ENCODE measurements at regions not wholly inside any gene's neighbourhood (a gene's known extent, or its start where the extent isn't known, plus 50 kb on each side); places are given as distances from the start of the nearest gene placed in this dataset.

DNA sequence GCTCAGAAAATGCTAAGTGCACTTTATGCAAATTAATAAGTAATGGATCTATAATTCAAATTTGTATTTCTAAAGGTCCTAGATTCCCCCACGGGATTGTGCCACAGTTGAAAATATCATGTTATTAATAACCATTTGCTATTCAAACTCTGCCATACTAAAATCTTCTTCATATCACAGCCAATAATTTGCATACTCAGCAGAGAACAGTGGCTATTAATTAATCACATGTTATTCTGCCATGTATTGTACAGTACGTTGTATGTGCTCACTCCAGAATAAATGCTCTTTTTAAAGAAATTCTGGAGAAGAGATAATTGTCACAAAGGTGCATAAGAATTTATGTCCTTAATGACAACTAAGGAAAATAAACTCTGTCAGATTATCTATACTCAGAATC, 184.9 kb upstream of the LUZP2 start:
- no peak overlapping the region for H2AFZ ChIP-seq (ENCODE audit: low read length)
- no peak overlapping the region for H3K4me3 ChIP-seq (ENCODE audit: low read length)
- peaks cover 11% of the 10 kb centered on the region for H3K4me1 ChIP-seq (ENCODE audit: low read length)
- H3K9ac ChIP-seq (ENCODE audit: low read length) = no peak overlapping the region
- H3K36me3 ChIP-seq (replicated peaks; ENCODE audit: insufficient read depth, low read length) = no peaks in the 10 kb centered on the region
- no peak overlapping the region for H3K27ac ChIP-seq (ENCODE audit: low read length)
- H3K4me2 ChIP-seq (ENCODE audit: low read depth, low read length) = peak overlapping the region; percentile 2; the same call in 1 of the 2 replicates
- TF ChIP-seq EZH2phosphoT487 (IDR thresholded peaks at IDR 0.05; ENCODE audit: low read length) (no peak), EZH2 (optimal IDR thresholded peaks at IDR 0.05; ENCODE audit: low read depth, low read length) (no peak)
- TF ChIP-seq, protein P1, sequence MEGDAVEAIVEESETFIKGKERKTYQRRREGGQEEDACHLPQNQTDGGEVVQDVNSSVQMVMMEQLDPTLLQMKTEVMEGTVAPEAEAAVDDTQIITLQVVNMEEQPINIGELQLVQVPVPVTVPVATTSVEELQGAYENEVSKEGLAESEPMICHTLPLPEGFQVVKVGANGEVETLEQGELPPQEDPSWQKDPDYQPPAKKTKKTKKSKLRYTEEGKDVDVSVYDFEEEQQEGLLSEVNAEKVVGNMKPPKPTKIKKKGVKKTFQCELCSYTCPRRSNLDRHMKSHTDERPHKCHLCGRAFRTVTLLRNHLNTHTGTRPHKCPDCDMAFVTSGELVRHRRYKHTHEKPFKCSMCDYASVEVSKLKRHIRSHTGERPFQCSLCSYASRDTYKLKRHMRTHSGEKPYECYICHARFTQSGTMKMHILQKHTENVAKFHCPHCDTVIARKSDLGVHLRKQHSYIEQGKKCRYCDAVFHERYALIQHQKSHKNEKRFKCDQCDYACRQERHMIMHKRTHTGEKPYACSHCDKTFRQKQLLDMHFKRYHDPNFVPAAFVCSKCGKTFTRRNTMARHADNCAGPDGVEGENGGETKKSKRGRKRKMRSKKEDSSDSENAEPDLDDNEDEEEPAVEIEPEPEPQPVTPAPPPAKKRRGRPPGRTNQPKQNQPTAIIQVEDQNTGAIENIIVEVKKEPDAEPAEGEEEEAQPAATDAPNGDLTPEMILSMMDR (IDR thresholded peaks at IDR 0.05; ENCODE audit: low read length) = no peak
- H3K27me3 ChIP-seq (replicated peaks; ENCODE audit: insufficient read depth, low read length) = no peaks in the 10 kb centered on the region
- no peaks in the 10 kb centered on the region for H4K20me1 ChIP-seq (ENCODE audit: insufficient read depth, low read length)
- peaks cover 8% of the 10 kb centered on the region; the same call in 1 of the 2 replicates for H3F3A ChIP-seq (ENCODE audit: insufficient read depth, low read length)
- DNase-seq = no peak
- no peaks in the 10 kb centered on the region for H3K79me2 ChIP-seq (ENCODE audit: low read length)
- no peaks in the 10 kb centered on the region for H3K9me3 ChIP-seq (replicated peaks; ENCODE audit: insufficient read depth, low read length)
- H3K9me2 ChIP-seq (replicated peaks; ENCODE audit: insufficient read depth, low read length) = no peaks in the 10 kb centered on the region

DNA sequence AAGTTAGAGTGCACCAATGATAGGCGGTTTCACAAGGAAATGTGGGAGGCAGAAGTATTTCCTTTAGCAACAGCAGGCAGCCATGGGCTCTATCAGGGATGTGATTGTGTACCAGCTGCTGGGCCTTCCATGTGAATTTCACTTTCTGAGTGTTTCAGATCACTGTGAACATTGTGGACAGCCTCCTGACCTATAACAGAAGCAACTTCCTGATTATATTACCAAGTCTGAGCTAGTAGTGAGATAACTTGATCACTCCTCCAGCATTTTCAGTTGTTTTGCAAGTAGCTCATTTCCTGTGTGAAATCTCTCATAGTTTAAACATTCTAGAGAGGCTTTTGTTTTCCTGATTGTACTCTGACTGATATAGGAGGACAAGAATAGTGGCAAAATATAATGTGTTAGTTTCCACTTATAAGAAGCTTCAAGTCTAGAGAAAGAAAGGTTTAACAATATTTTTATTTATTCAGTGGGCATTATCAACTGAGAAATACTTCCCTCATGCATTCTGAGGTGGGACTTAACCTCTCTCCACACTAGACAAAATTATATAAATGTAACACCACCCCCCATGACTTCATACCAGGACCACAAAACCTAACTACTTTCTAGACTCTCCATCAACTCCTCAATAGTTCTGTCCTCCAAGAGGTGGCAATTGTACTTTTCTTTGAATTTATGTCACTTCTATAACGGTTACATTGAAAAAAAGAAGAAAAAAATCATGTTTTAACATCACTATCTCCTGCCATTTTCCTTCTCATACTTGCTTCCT, 184.2 kb upstream of the LUZP2 start:
- no peaks in the 10 kb centered on the region for H3K9me2 ChIP-seq (replicated peaks; ENCODE audit: insufficient read depth, low read length)
- no peaks in the 10 kb centered on the region for H3K36me3 ChIP-seq (replicated peaks; ENCODE audit: insufficient read depth, low read length)
- H3K9ac ChIP-seq (ENCODE audit: low read length) = no peak overlapping the region
- no peak overlapping the region for H2AFZ ChIP-seq (ENCODE audit: low read length)
- DNase-seq = peak; percentile 61
- TF ChIP-seq EZH2 (optimal IDR thresholded peaks at IDR 0.05; ENCODE audit: low read depth, low read length) (no peak), EZH2phosphoT487 (IDR thresholded peaks at IDR 0.05; ENCODE audit: low read length) (no peak)
- TF ChIP-seq, protein P1 (IDR thresholded peaks at IDR 0.05; ENCODE audit: low read length) = no peak
- no peaks in the 10 kb centered on the region for H3K27me3 ChIP-seq (replicated peaks; ENCODE audit: insufficient read depth, low read length)
- H3K4me2 ChIP-seq (ENCODE audit: low read depth, low read length) = peak overlapping the region; percentile 2; the same call in 1 of the 2 replicates
- H3K4me1 ChIP-seq (ENCODE audit: low read length) = peaks cover 11% of the 10 kb centered on the region
- no peaks in the 10 kb centered on the region for H3K79me2 ChIP-seq (ENCODE audit: low read length)
- no peak overlapping the region for H3K4me3 ChIP-seq (ENCODE audit: low read length)
- H4K20me1 ChIP-seq (ENCODE audit: insufficient read depth, low read length) = no peaks in the 10 kb centered on the region
- H3K9me3 ChIP-seq (replicated peaks; ENCODE audit: insufficient read depth, low read length) = no peaks in the 10 kb centered on the region
- H3F3A ChIP-seq (ENCODE audit: insufficient read depth, low read length) = peaks cover 8% of the 10 kb centered on the region; the same call in 1 of the 2 replicates
- no peak overlapping the region for H3K27ac ChIP-seq (ENCODE audit: low read length)

DNA sequence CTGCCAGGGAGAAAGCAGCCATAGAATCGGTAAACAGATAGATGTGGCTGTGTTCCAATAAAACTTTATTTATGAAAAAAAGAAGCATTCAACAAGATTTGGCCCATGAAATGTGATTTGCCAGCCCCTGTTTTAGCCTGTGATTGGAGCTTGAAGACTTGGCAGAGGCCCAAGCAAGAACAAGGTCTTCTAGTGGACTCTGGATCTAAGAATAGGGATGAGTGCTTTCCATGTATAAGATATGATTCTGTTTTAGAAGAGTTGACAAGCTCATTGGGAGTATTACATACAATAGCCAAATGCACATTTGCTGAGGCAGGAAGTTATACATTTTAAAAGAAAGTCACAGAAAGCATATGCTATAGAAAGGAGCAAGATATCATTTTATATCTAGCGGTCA, 175.6 kb upstream of the LUZP2 start:
- Histone ChIP-seq H3K27ac (ENCODE audit: low read length) (no peak overlapping the region), H3F3A (ENCODE audit: insufficient read depth, low read length) (no peaks in the 10 kb centered on the region), H3K27me3 (replicated peaks; ENCODE audit: insufficient read depth, low read length) (no peaks in the 10 kb centered on the region), H2AFZ (ENCODE audit: low read length) (no peak overlapping the region), H3K9ac (ENCODE audit: low read length) (no peak overlapping the region), H4K20me1 (ENCODE audit: insufficient read depth, low read length) (no peaks in the 10 kb centered on the region), H3K36me3 (replicated peaks; ENCODE audit: insufficient read depth, low read length) (no peaks in the 10 kb centered on the region), H3K79me2 (ENCODE audit: low read length) (no peaks in the 10 kb centered on the region), H3K9me2 (replicated peaks; ENCODE audit: insufficient read depth, low read length) (no peaks in the 10 kb centered on the region), H3K4me2 (ENCODE audit: low read depth, low read length) (no peak overlapping the region), H3K4me1 (ENCODE audit: low read length) (no peaks in the 10 kb centered on the region), H3K4me3 (ENCODE audit: low read length) (no peak overlapping the region), H3K9me3 (replicated peaks; ENCODE audit: insufficient read depth, low read length) (no peaks in the 10 kb centered on the region)
- TF ChIP-seq, protein P1 (IDR thresholded peaks at IDR 0.05; ENCODE audit: low read length) = no peak
- TF ChIP-seq EZH2 (optimal IDR thresholded peaks at IDR 0.05; ENCODE audit: low read depth, low read length) (no peak), EZH2phosphoT487 (IDR thresholded peaks at IDR 0.05; ENCODE audit: low read length) (no peak)
- no peak for DNase-seq

All from MM.1S (cell line).